Neural progenitor cell (in vitro differentiated cells): ENCODE measurements at regions not wholly inside any gene's neighbourhood (a gene's known extent, or its start where the extent isn't known, plus 50 kb on each side); places are given as distances from the start of the nearest gene placed in this dataset.
"Not testable (repeated sequence)": the region's sequence is repeated elsewhere in the genome, so short reads cannot be mapped to it uniquely, and the experiment has no call there.

Source experiments
- DNase-seq: peaks from one replicate; pipeline ENCODE4 v3.0.0-alpha.2; 2016; ENCODE audit warnings: low spot score
- H2AFZ ChIP-seq: fragments of 200-600 bp; sonication (generic); replicated peaks from 2 replicates; pipeline ENCODE4 v1.6.1; 2016; ENCODE audit warnings: antibody characterized with exemption
- H3F3A ChIP-seq: fragments of 200-600 bp; sonication (generic); 2 replicates; pipeline ENCODE4 v1.6.1; 2016; ENCODE audit warnings: antibody characterized with exemption, low read depth
- H3K27ac ChIP-seq: fragments of 200-600 bp; sonication (generic); 2 replicates; pipeline ENCODE4 v1.5.1; 2016; ENCODE audit warnings: mild to moderate bottlenecking
- H3K27me3 ChIP-seq: fragments of 200-600 bp; sonication (generic); 2 replicates; pipeline ENCODE4 v1.6.1; 2016; ENCODE audit warnings: mild to moderate bottlenecking, moderate library complexity
- H3K36me3 ChIP-seq: fragments of 200-600 bp; sonication (generic); 2 replicates; pipeline ENCODE4 v1.5.1; 2016
- H3K4me1 ChIP-seq: fragments of 200-600 bp; sonication (generic); 2 replicates; pipeline ENCODE4 v1.6.1; 2016; ENCODE audit warnings: mixed run types
- H3K4me2 ChIP-seq: fragments of 200-600 bp; sonication (generic); 2 replicates; pipeline ENCODE4 v1.6.1; 2016
- H3K4me3 ChIP-seq: fragments of 200-600 bp; sonication (generic); 2 replicates; pipeline ENCODE4 v1.5.1; 2016
- H3K79me2 ChIP-seq: fragments of 200-600 bp; sonication (generic); 2 replicates; pipeline ENCODE4 v1.6.1; 2016; ENCODE audit warnings: low read depth
- H3K9ac ChIP-seq: fragments of 200-600 bp; sonication (generic); 2 replicates; pipeline ENCODE4 v1.6.1; 2016
- H3K9me3 ChIP-seq: fragments of 200-600 bp; sonication (generic); 2 replicates; pipeline ENCODE4 v1.5.1; 2016; ENCODE audit warnings: low read depth
- H4K20me1 ChIP-seq: fragments of 200-600 bp; sonication (generic); 2 replicates; pipeline ENCODE4 v1.6.1; 2016; ENCODE audit warnings: low read depth
- H3K27ac Mint-ChIP-seq: 3 replicates; pipeline ENCODE4 v1.8.0; 2021; ENCODE audit warnings: mixed read lengths
- H3K27me3 Mint-ChIP-seq: 2 replicates; pipeline ENCODE4 v1.8.0; 2022; ENCODE audit warnings: low read depth, mild to moderate bottlenecking, inconsistent platforms, moderate library complexity, mixed read lengths; ENCODE audit not compliant: insufficient read depth
- H3K36me3 Mint-ChIP-seq: 3 replicates; pipeline ENCODE4 v1.8.0; 2021; ENCODE audit warnings: mixed read lengths
- H3K4me1 Mint-ChIP-seq: 3 replicates; pipeline ENCODE4 v1.8.0; 2021; ENCODE audit warnings: mixed read lengths
- H3K4me3 Mint-ChIP-seq: 3 replicates; pipeline ENCODE4 v1.8.0; 2021; ENCODE audit warnings: mild to moderate bottlenecking, moderate library complexity, mixed read lengths
- H3K9me3 Mint-ChIP-seq: 3 replicates; pipeline ENCODE4 v1.8.0; 2020; ENCODE audit warnings: mixed read lengths
- CTCF ChIP-seq: fragments of 200-600 bp; sonication (generic); IDR thresholded peaks from 2 replicates; pipeline ENCODE4 v1.5.1; 2017; ENCODE audit warnings: antibody characterized with exemption, mild to moderate bottlenecking

GRCh38 chr7:6951553-6951952, 125.5 kb upstream of the CCZ1B start:
- not testable (repeated sequence) for H3K27me3 Mint-ChIP-seq, H3K27me3 ChIP-seq, H3K9me3 Mint-ChIP-seq, H3K36me3 Mint-ChIP-seq, H3K27ac Mint-ChIP-seq, DNase-seq, H3F3A ChIP-seq, H2AFZ ChIP-seq, H3K9ac ChIP-seq, H3K9me3 ChIP-seq, H3K27ac ChIP-seq, H3K79me2 ChIP-seq, H3K4me2 ChIP-seq, H3K36me3 ChIP-seq, H3K4me3 Mint-ChIP-seq, H3K4me1 Mint-ChIP-seq, H3K4me3 ChIP-seq, H3K4me1 ChIP-seq, H4K20me1 ChIP-seq

GRCh38 chr7:6953138-6953797, 127.2 kb upstream of the CCZ1B start:
- not testable (repeated sequence) for H3K36me3 ChIP-seq, H3K4me1 ChIP-seq, H3K9me3 ChIP-seq, H3K4me1 Mint-ChIP-seq, H3K4me2 ChIP-seq, H3K9ac ChIP-seq, H3K27ac ChIP-seq, H3K27me3 Mint-ChIP-seq, H3K4me3 Mint-ChIP-seq, H3F3A ChIP-seq, H3K4me3 ChIP-seq, H3K79me2 ChIP-seq, H3K36me3 Mint-ChIP-seq, H3K27me3 ChIP-seq, H3K9me3 Mint-ChIP-seq, DNase-seq, H4K20me1 ChIP-seq, H3K27ac Mint-ChIP-seq
- TF ChIP-seq CTCF: peak; percentile 63
- H2AFZ ChIP-seq: peak overlapping the region; percentile 68

GRCh38 chr7:6953798-6954181, 127.7 kb upstream of the CCZ1B start:
- H3K9me3 ChIP-seq, H3K9me3 Mint-ChIP-seq, H3K27ac ChIP-seq, H3K4me3 Mint-ChIP-seq, H3K36me3 ChIP-seq, H3K36me3 Mint-ChIP-seq, H3F3A ChIP-seq, H3K79me2 ChIP-seq, H3K4me3 ChIP-seq, H3K4me1 ChIP-seq, H3K9ac ChIP-seq, H3K27me3 ChIP-seq, H2AFZ ChIP-seq, H3K27me3 Mint-ChIP-seq, H3K4me1 Mint-ChIP-seq, H3K4me2 ChIP-seq, DNase-seq, H3K27ac Mint-ChIP-seq, H4K20me1 ChIP-seq: not testable (repeated sequence)

GRCh38 chr7:6955385-6955784, 129.3 kb upstream of the CCZ1B start:
- not testable (repeated sequence) for H3K36me3 Mint-ChIP-seq, H3K4me3 ChIP-seq, H3K27me3 Mint-ChIP-seq, H3K9me3 Mint-ChIP-seq, H3K27ac ChIP-seq, H3K36me3 ChIP-seq, H2AFZ ChIP-seq, H3K9me3 ChIP-seq, H3K27me3 ChIP-seq, H3K79me2 ChIP-seq, H3K9ac ChIP-seq, H4K20me1 ChIP-seq, H3K4me2 ChIP-seq, H3F3A ChIP-seq, H3K4me1 Mint-ChIP-seq, H3K4me3 Mint-ChIP-seq, DNase-seq, H3K4me1 ChIP-seq, H3K27ac Mint-ChIP-seq

- H3K27me3 Mint-ChIP-seq, H3K4me2 ChIP-seq, H3K27me3 ChIP-seq, H3K9me3 Mint-ChIP-seq, H3K4me3 ChIP-seq, H4K20me1 ChIP-seq, H3F3A ChIP-seq, H3K9ac ChIP-seq, H3K27ac Mint-ChIP-seq, H3K79me2 ChIP-seq, H3K36me3 ChIP-seq, H2AFZ ChIP-seq, H3K4me3 Mint-ChIP-seq, H3K9me3 ChIP-seq, DNase-seq, H3K4me1 ChIP-seq, H3K27ac ChIP-seq, H3K36me3 Mint-ChIP-seq, H3K4me1 Mint-ChIP-seq: not testable (repeated sequence)
These were observed 130.0 kb upstream of the CCZ1B start for GRCh38 chr7:6955990-6956566.

- H3K27me3 Mint-ChIP-seq, H2AFZ ChIP-seq, H3K9me3 ChIP-seq, H4K20me1 ChIP-seq, H3K4me2 ChIP-seq, H3F3A ChIP-seq, H3K36me3 ChIP-seq, H3K27ac ChIP-seq, H3K79me2 ChIP-seq, H3K4me1 Mint-ChIP-seq, H3K9ac ChIP-seq, H3K27ac Mint-ChIP-seq, DNase-seq, H3K27me3 ChIP-seq, H3K4me3 ChIP-seq, H3K4me1 ChIP-seq, H3K4me3 Mint-ChIP-seq, H3K36me3 Mint-ChIP-seq: not testable (repeated sequence)
- H3K9me3 Mint-ChIP-seq: peaks cover 19% of the 10 kb centered on the region
These were observed 132.3 kb upstream of the CCZ1B start for GRCh38 chr7:6958371-6958770.

GRCh38 chr7:6959942-6960341, 133.9 kb upstream of the CCZ1B start:
- not testable (repeated sequence) for H3K27me3 ChIP-seq, H3K4me3 Mint-ChIP-seq, H3K9me3 ChIP-seq, H3K79me2 ChIP-seq, H3K27me3 Mint-ChIP-seq, DNase-seq, H3K36me3 Mint-ChIP-seq, H3K4me2 ChIP-seq, H3F3A ChIP-seq, H2AFZ ChIP-seq, H4K20me1 ChIP-seq, H3K4me1 Mint-ChIP-seq, H3K27ac Mint-ChIP-seq, H3K4me1 ChIP-seq, H3K9ac ChIP-seq, H3K27ac ChIP-seq, H3K36me3 ChIP-seq, H3K4me3 ChIP-seq
- H3K9me3 Mint-ChIP-seq: peaks cover 19% of the 10 kb centered on the region

- not testable (repeated sequence) for H3K9me3 ChIP-seq, H3K4me1 ChIP-seq, H4K20me1 ChIP-seq, H3K36me3 Mint-ChIP-seq, H2AFZ ChIP-seq, H3K9ac ChIP-seq, H3K36me3 ChIP-seq, H3K27me3 ChIP-seq, H3K4me3 ChIP-seq, H3K4me1 Mint-ChIP-seq, H3K4me3 Mint-ChIP-seq, H3K4me2 ChIP-seq, H3K79me2 ChIP-seq, DNase-seq, H3K27me3 Mint-ChIP-seq, H3K27ac ChIP-seq, H3K27ac Mint-ChIP-seq, H3F3A ChIP-seq
- peaks cover 19% of the 10 kb centered on the region for H3K9me3 Mint-ChIP-seq
These were observed 136.8 kb upstream of the CCZ1B start for GRCh38 chr7:6962871-6963270.
